ENCODE measurements at regions not wholly inside any gene's neighbourhood (a gene's known extent, or its start where the extent isn't known, plus 50 kb on each side); places are given as distances from the start of the nearest gene placed in this dataset.

- TF ChIP-seq ZNF488 (tag by site-specific recombination; IDR thresholded peaks at IDR 0.05), result no peak
- no peak for TF ChIP-seq ZNF391 (tag by site-specific recombination; IDR thresholded peaks at IDR 0.05; ENCODE audit: borderline replicate concordance, low read depth)
- no peak for TF ChIP-seq OSR2 (tag by site-specific recombination; IDR thresholded peaks at IDR 0.05)
- TF ChIP-seq ATF2 (tag by site-specific recombination; IDR thresholded peaks at IDR 0.05; ENCODE audit: low read depth), result no peak
- TF ChIP-seq CTCF (tag by site-specific recombination; IDR thresholded peaks at IDR 0.05), result no peak
- TF ChIP-seq ELK4 (IDR thresholded peaks at IDR 0.05; ENCODE audit: borderline replicate concordance, low read depth, low read length), result no peak
- TF ChIP-seq ZBTB17 (tag by site-specific recombination; IDR thresholded peaks at IDR 0.05), result no peak
- no peak for TF ChIP-seq REST (tag by site-specific recombination; IDR thresholded peaks at IDR 0.05)
- no peak for TF ChIP-seq TSHZ1 (tag by site-specific recombination; IDR thresholded peaks at IDR 0.05; ENCODE audit: borderline replicate concordance)
- no peak for TF ChIP-seq ZNF639 (tag by site-specific recombination; IDR thresholded peaks at IDR 0.05)
- no peak for TF ChIP-seq ZBTB7A (tag by site-specific recombination; IDR thresholded peaks at IDR 0.05; ENCODE audit: low read depth)
- no peak for TF ChIP-seq ZBTB44 (tag by site-specific recombination; IDR thresholded peaks at IDR 0.05)
- no peak for TF ChIP-seq ZNF121 (tag by site-specific recombination; IDR thresholded peaks at IDR 0.05)
These were observed 385.9 kb upstream of the CYRIA start for GRCh38 chr2:17051538-17051937.
